Hematopoietic multipotent progenitor cell (in vitro differentiated cells): ENCODE measurements at regions not wholly inside any gene's neighbourhood (a gene's known extent, or its start where the extent isn't known, plus 50 kb on each side); places are given as distances from the start of the nearest gene placed in this dataset.

Experiments
- DNase-seq, 3 donors: peaks; one replicate each; pipeline ENCODE4 v3.0.0-alpha.2; 2011 to 2015; ENCODE audit warnings: low read depth in 2 of 3, low spot score in 2 of 3

- no peak for DNase-seq
Observed at GRCh38 chr1:23639460-23640095, 52.0 kb upstream of the RPL11 start.

- DNase-seq = no peak
Observed at GRCh38 chr1:23638786-23639241, 52.8 kb upstream of the RPL11 start.

GRCh38 chr1:23638188-23638619 is 53.4 kb upstream of the RPL11 start:
- no peak for DNase-seq

GRCh38 chr1:23636009-23636408 is 55.6 kb upstream of the RPL11 start:
- DNase-seq = no peak

- peak in 2 of 3 donors; percentile 61 to 73 for DNase-seq
Observed at GRCh38 chr1:23634840-23635651, 56.6 kb upstream of the RPL11 start.

GRCh38 chr1:23634518-23634839 is 57.1 kb upstream of the RPL11 start:
- no peak for DNase-seq

GRCh38 chr1:23632479-23633160 is 59.0 kb upstream of the RPL11 start:
- no peak for DNase-seq

GRCh38 chr1:23629708-23630290 is 61.8 kb upstream of the RPL11 start:
- DNase-seq = no peak

- DNase-seq = no peak
Observed at GRCh38 chr1:23628951-23629387, 62.6 kb upstream of the RPL11 start.

GRCh38 chr1:23627069-23627735 is 64.4 kb upstream of the RPL11 start:
- no peak for DNase-seq

GRCh38 chr1:23625929-23626535 is 65.6 kb upstream of the RPL11 start:
- DNase-seq = no peak

- DNase-seq = no peak
Observed at GRCh38 chr1:23625459-23625858, 66.1 kb upstream of the RPL11 start.

- no peak for DNase-seq
Observed at GRCh38 chr1:23624440-23624839, 65.1 kb upstream of the ID3 start.

GRCh38 chr1:23622284-23622683 is 63.0 kb upstream of the ID3 start:
- DNase-seq = no peak

GRCh38 chr1:23620605-23621004 is 61.3 kb upstream of the ID3 start:
- DNase-seq = no peak

GRCh38 chr1:23619299-23620188 is 60.2 kb upstream of the ID3 start:
- DNase-seq = peak; percentile 63 to 79 (median 74)

GRCh38 chr1:23618586-23619083 is 59.3 kb upstream of the ID3 start:
- DNase-seq = no peak

- DNase-seq = no peak
Observed at GRCh38 chr1:23617084-23617521, 57.8 kb upstream of the ID3 start.

- DNase-seq = no peak
Observed at GRCh38 chr1:23616292-23616824, 57.1 kb upstream of the ID3 start.
